H1 (cell line): ENCODE measurements at regions not wholly inside any gene's neighbourhood (a gene's known extent, or its start where the extent isn't known, plus 50 kb on each side); places are given as distances from the start of the nearest gene placed in this dataset.

Experiments used
- CTCF ChIA-PET: fragments of 300-600 bp; sonication (Branson Sonifier 250); formaldehyde crosslinking; loops from one replicate; lab custom pipeline; 2021; ENCODE audit not compliant: partially characterized antibody; lab: Charles Lee
- POLR2A ChIA-PET: fragments of 300-600 bp; sonication (Branson Sonifier 250); formaldehyde crosslinking; loops from one replicate; lab custom pipeline; 2021; ENCODE audit warnings: inconsistent platforms; ENCODE audit not compliant: partially characterized antibody; lab: Charles Lee
- DNase-seq, 2 experiments: peaks; one replicate each; pipeline versions ENCODE4 v3.0.0 to v3.0.0-alpha.2; 2010 to 2022; ENCODE audit warnings: low spot score in 2 of 2, low read depth in 1 of 2, mixed read lengths in 1 of 2
- FAIRE-seq: peaks from 2 replicates; lab custom pipeline; 2011; peaks lifted over from hg19 to GRCh38; lab: Jason Lieb, UNC
- H2AFZ ChIP-seq: 2 replicates; pipeline ENCODE4 v1.8.1; 2012; ENCODE audit warnings: low read length, inconsistent platforms
- H2AK5ac ChIP-seq: 2 replicates; pipeline ENCODE4 v1.6.1; 2013; ENCODE audit warnings: low read depth, low read length
- H2BK120ac ChIP-seq: replicated peaks from 2 replicates; pipeline ENCODE3; 2013; ENCODE audit warnings: low read depth, low read length, inconsistent platforms
- H2BK12ac ChIP-seq: 2 replicates; pipeline ENCODE4 v1.6.1; 2013; ENCODE audit warnings: low read depth, low read length
- H2BK15ac ChIP-seq: 2 replicates; pipeline ENCODE4 v1.6.1; 2013; ENCODE audit warnings: low read length
- H2BK20ac ChIP-seq: 2 replicates; pipeline ENCODE4 v1.6.1; 2013; ENCODE audit warnings: low read length
- H2BK5ac ChIP-seq: 2 replicates; pipeline ENCODE4 v1.6.1; 2013; ENCODE audit warnings: low read depth, low read length
- H3K14ac ChIP-seq: 2 replicates; pipeline ENCODE4 v1.6.1; 2013; ENCODE audit warnings: inconsistent platforms; ENCODE audit not compliant: insufficient read length
- H3K18ac ChIP-seq: 2 replicates; pipeline ENCODE4 v1.6.1; 2013; ENCODE audit warnings: low read length; ENCODE audit errors: extremely low read depth
- H3K23ac ChIP-seq: 2 replicates; pipeline ENCODE4 v1.6.1; 2013; ENCODE audit warnings: inconsistent platforms; ENCODE audit not compliant: insufficient read length
- H3K23me2 ChIP-seq: 2 replicates; pipeline ENCODE4 v1.6.1; 2013; ENCODE audit warnings: low read depth, low read length
- H3K27ac ChIP-seq: 2 replicates; pipeline ENCODE4 v1.6.1; 2011; ENCODE audit warnings: low read depth, low read length, inconsistent platforms
- H3K27me3 ChIP-seq, 4 experiments: replicated peaks in 1 of 4; 1 replicate in 1 of 4; 2 replicates in 3 of 4; pipeline versions ENCODE4 v1.6.1 to v1.8.1; 2011 to 2013; ENCODE audit warnings: low read length in 3 of 4, mild to moderate bottlenecking in 3 of 4, inconsistent platforms in 2 of 4, mixed read lengths in 2 of 4, moderate library complexity in 1 of 4; ENCODE audit not compliant: control insufficient read depth in 3 of 4, insufficient read depth in 3 of 4; ENCODE audit errors: extremely low read depth in 1 of 4
- H3K36me3 ChIP-seq, 4 experiments: 2 replicates each; pipeline versions ENCODE4 v1.6.1 to v1.8.1; 2011 to 2013; ENCODE audit warnings: mild to moderate bottlenecking in 4 of 4, low read length in 3 of 4, moderate library complexity in 2 of 4, control low read depth in 1 of 4, inconsistent platforms in 1 of 4; ENCODE audit not compliant: insufficient read depth in 4 of 4, control insufficient read depth in 2 of 4
- H3K4ac ChIP-seq: replicated peaks from 2 replicates; pipeline ENCODE3; 2013; ENCODE audit warnings: low read length, low read depth, mixed read lengths, inconsistent platforms; ENCODE audit not compliant: insufficient read length
- H3K4me1 ChIP-seq, 4 experiments: replicated peaks in 1 of 4; 1 replicate in 1 of 4; 2 replicates in 3 of 4; pipeline versions ENCODE4 v1.6.1 to v1.8.1; 2011 to 2013; ENCODE audit warnings: low read length in 3 of 4, inconsistent platforms in 2 of 4, mixed read lengths in 1 of 4; ENCODE audit not compliant: insufficient read depth in 4 of 4, control insufficient read depth in 3 of 4
- H3K4me2 ChIP-seq, 2 experiments: 2 replicates each; pipeline versions ENCODE4 v1.6.1 to v1.8.1; 2011 to 2013; ENCODE audit warnings: low read depth in 2 of 2, low read length in 2 of 2, control low read depth in 1 of 2, inconsistent platforms in 1 of 2, mild to moderate bottlenecking in 1 of 2; ENCODE audit not compliant: insufficient read depth in 1 of 2
- H3K4me3 ChIP-seq, 4 experiments: fragments of 200-600, 300-600 bp in 1 of 4; sonication (generic), shearing (Covaris generic), sonication (Bioruptor Twin) in 1 of 4; 2 replicates each; pipeline versions ENCODE4 v1.5.1 to v1.8.1; 2011 to 2016; ENCODE audit warnings: low read length in 4 of 4, low read depth in 3 of 4, control low read depth in 2 of 4, inconsistent platforms in 2 of 4, mild to moderate bottlenecking in 2 of 4, mixed read lengths in 1 of 4, moderate library complexity in 1 of 4; ENCODE audit not compliant: insufficient read depth in 2 of 4; ENCODE audit errors: extremely low read depth in 1 of 4
- H3K56ac ChIP-seq: replicated peaks from 2 replicates; pipeline ENCODE3; 2013; ENCODE audit warnings: low read depth, mild to moderate bottlenecking, mixed read lengths, low read length, inconsistent platforms; ENCODE audit not compliant: insufficient read length
- H3K79me1 ChIP-seq: 2 replicates; pipeline ENCODE4 v1.6.1; 2013; ENCODE audit warnings: low read depth, low read length, control low read depth
- H3K79me2 ChIP-seq, 2 experiments: 2 replicates each; pipeline versions ENCODE4 v1.6.1 to v1.8.1; 2012 to 2013; ENCODE audit warnings: low read length in 2 of 2, mild to moderate bottlenecking in 2 of 2, inconsistent platforms in 1 of 2; ENCODE audit not compliant: insufficient read depth in 2 of 2, control insufficient read depth in 1 of 2
- H3K9ac ChIP-seq, 4 experiments: replicated peaks in 1 of 4; 1 replicate in 1 of 4; 2 replicates in 3 of 4; pipeline versions ENCODE4 v1.6.1 to v1.8.1; 2011 to 2013; ENCODE audit warnings: low read depth in 3 of 4, low read length in 3 of 4, control low read depth in 2 of 4, mild to moderate bottlenecking in 2 of 4, moderate library complexity in 2 of 4, inconsistent platforms in 1 of 4; ENCODE audit errors: extremely low read depth in 1 of 4
- H3K9me3 ChIP-seq, 2 experiments: 2 replicates each; pipeline versions ENCODE4 v1.6.1 to v1.8.1; 2012 to 2013; ENCODE audit warnings: mild to moderate bottlenecking in 2 of 2, moderate library complexity in 2 of 2, control low read depth in 1 of 2, inconsistent platforms in 1 of 2, low read depth in 1 of 2, low read length in 1 of 2, mixed read lengths in 1 of 2; ENCODE audit not compliant: insufficient read depth in 2 of 2
- H4K20me1 ChIP-seq, 2 experiments: replicated peaks in 1 of 2; 2 replicates each; pipeline versions ENCODE3 to v1.8.1; 2011 to 2013; ENCODE audit warnings: inconsistent platforms in 2 of 2, low read length in 2 of 2, mild to moderate bottlenecking in 1 of 2; ENCODE audit not compliant: insufficient read depth in 2 of 2, control insufficient read depth in 1 of 2
- H4K5ac ChIP-seq: 2 replicates; pipeline ENCODE4 v1.6.1; 2013; ENCODE audit warnings: low read length, low read depth, mixed read lengths, inconsistent platforms; ENCODE audit not compliant: insufficient read length
- H4K8ac ChIP-seq: 2 replicates; pipeline ENCODE4 v1.8.0; 2013; ENCODE audit warnings: mild to moderate bottlenecking, moderate library complexity, low read length, inconsistent platforms; ENCODE audit not compliant: insufficient read depth; ENCODE audit errors: extremely low read depth
- H4K91ac ChIP-seq: replicated peaks from 2 replicates; pipeline ENCODE3; 2013; ENCODE audit warnings: low read length, mixed read lengths, inconsistent platforms; ENCODE audit not compliant: insufficient read length
- BACH1 ChIP-seq: IDR thresholded peaks from 2 replicates; pipeline ENCODE4 v1.6.1; 2012; ENCODE audit warnings: low read length, improper control_type of control experiment
- GABPA ChIP-seq: IDR thresholded peaks from 2 replicates; pipeline ENCODE4 v1.6.1; 2011; ENCODE audit warnings: mild to moderate bottlenecking, low read length, moderate library complexity, borderline replicate concordance; ENCODE audit not compliant: insufficient read depth
- WGBS, 2 experiments: shearing (Covaris generic) in 1 of 2; methylation state at CpG; one replicate each; pipeline versions ENCODE4 v1.1.6 to v1.1.7; 2013 to 2015; ENCODE audit warnings: low lambda C conversion rate in 2 of 2, mixed read lengths in 2 of 2, inconsistent platforms in 1 of 2, low coverage in 1 of 2, missing lambda C conversion rate in 1 of 2; ENCODE audit not compliant: insufficient replicate concordance in 2 of 2, insufficient coverage in 1 of 2, insufficient read length in 1 of 2; ENCODE audit errors: extremely low coverage in 1 of 2, missing lambda C conversion rate in 1 of 2; 5-methylcytosine and 5-hydroxymethylcytosine counted together

DNA sequence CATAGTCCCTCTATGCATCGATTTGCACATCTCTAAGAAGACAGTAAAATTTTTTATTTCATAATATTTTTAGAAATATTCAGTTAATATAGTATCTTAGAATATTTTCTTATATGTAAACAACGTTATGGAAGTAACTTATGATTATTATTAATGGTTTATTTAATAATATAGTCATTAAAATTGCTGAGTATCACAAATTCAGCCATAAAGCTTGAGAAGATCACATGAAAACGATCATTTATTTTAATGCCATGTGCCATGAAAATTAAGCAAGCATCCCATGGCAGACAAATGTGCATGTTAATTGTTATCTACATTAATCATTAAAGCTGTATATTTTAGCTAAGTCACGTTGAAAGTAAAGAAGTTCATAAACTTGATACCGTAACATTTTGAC is 907.1 kb downstream of the KCNT2 start:
- Histone ChIP-seq H3K4me1 (no peaks in the 10 kb centered on the region), H3K4me2 (no peak overlapping the region), H3K56ac (no peak overlapping the region), H2AK5ac (no peak overlapping the region), H3K23ac (no peak overlapping the region), H3K27me3 (no peaks in the 10 kb centered on the region), H3K79me1 (no peaks in the 10 kb centered on the region), H3K9ac (no peak overlapping the region), H3K36me3 (no peaks in the 10 kb centered on the region), H2AFZ (no peak overlapping the region), H3K23me2 (no peaks in the 10 kb centered on the region), H4K5ac (no peak overlapping the region), H2BK5ac (no peak overlapping the region), H3K18ac (no peak overlapping the region), H2BK15ac (no peak overlapping the region), H2BK20ac (no peak overlapping the region), H2BK120ac (no peak overlapping the region), H3K27ac (no peak overlapping the region), H4K91ac (no peak overlapping the region), H4K20me1 (no peaks in the 10 kb centered on the region), H3K4ac (no peak overlapping the region), H3K79me2 (no peaks in the 10 kb centered on the region), H3K4me3 (no peak overlapping the region), H3K14ac (no peak overlapping the region), H2BK12ac (no peak overlapping the region), H3K9me3 (no peaks in the 10 kb centered on the region), H4K8ac (no peak overlapping the region)
- ChIA-PET POLR2A (no interaction called here), CTCF (no interaction called here)
- DNase-seq = no peak
- TF ChIP-seq GABPA = no peak
- no peak for TF ChIP-seq BACH1
- 81% methylated on average over 5 of the region's 5 CpGs; no CpG with 5 or more reads in 1 of the 2 experiments for WGBS, 2 experiments
- no peak for FAIRE-seq
